ENCODE measurements at regions not wholly inside any gene's neighbourhood (a gene's known extent, or its start where the extent isn't known, plus 50 kb on each side); places are given as distances from the start of the nearest gene placed in this dataset.

DNA sequence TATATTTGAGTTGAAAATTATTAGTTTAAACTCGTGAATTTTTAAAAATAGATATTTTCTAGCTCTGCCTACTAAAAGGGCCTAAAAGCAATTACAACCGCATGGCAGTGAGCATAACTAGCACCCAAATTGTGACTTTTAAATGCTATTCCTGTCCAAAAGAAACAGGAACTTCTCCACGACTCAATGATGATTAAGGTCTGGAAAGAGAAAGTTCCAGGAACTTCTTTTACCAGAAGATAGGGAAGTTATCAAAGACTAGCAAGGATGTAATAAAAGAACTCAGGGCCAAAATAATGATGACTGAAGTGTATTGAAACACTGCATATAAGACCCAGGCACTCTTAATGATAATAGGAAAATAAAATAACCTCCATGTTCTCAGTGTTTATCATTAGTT, 313.0 kb downstream of the PLPP3 start:
- TF ChIP-seq NFXL1 (IDR thresholded peaks at IDR 0.05; ENCODE audit: borderline replicate concordance) (no peak), POLR2A (IDR thresholded peaks at IDR 0.05; ENCODE audit: low read depth, low read length) (no peak), SP1 (IDR thresholded peaks at IDR 0.05; ENCODE audit: low read depth, low read length) (no peak), CEBPB (IDR thresholded peaks at IDR 0.05; ENCODE audit: borderline replicate concordance in 1 of 2, low read depth in 2 of 2, low read length in 2 of 2) (no peak), HDAC6 (IDR thresholded peaks at IDR 0.05; ENCODE audit: unreplicated experiment) (no peak), EP300 (IDR thresholded peaks at IDR 0.05; ENCODE audit: borderline replicate concordance in 1 of 2, control insufficient read depth in 1 of 2, low read depth in 2 of 2, low read length in 2 of 2) (no peak), CTCF (IDR thresholded peaks at IDR 0.05 in 2 of 3, conservative IDR thresholded peaks at IDR 0.05 in 1 of 3; ENCODE audit: control insufficient read depth in 2 of 3, extremely low read depth in 1 of 3, insufficient read depth in 1 of 3, low read depth in 3 of 3, low read length in 3 of 3) (no peak), EZH2 (IDR thresholded peaks at IDR 0.05; ENCODE audit: borderline replicate concordance, control insufficient read depth, low read depth, low read length) (no peak)
- TF ChIP-seq, protein P1, sequence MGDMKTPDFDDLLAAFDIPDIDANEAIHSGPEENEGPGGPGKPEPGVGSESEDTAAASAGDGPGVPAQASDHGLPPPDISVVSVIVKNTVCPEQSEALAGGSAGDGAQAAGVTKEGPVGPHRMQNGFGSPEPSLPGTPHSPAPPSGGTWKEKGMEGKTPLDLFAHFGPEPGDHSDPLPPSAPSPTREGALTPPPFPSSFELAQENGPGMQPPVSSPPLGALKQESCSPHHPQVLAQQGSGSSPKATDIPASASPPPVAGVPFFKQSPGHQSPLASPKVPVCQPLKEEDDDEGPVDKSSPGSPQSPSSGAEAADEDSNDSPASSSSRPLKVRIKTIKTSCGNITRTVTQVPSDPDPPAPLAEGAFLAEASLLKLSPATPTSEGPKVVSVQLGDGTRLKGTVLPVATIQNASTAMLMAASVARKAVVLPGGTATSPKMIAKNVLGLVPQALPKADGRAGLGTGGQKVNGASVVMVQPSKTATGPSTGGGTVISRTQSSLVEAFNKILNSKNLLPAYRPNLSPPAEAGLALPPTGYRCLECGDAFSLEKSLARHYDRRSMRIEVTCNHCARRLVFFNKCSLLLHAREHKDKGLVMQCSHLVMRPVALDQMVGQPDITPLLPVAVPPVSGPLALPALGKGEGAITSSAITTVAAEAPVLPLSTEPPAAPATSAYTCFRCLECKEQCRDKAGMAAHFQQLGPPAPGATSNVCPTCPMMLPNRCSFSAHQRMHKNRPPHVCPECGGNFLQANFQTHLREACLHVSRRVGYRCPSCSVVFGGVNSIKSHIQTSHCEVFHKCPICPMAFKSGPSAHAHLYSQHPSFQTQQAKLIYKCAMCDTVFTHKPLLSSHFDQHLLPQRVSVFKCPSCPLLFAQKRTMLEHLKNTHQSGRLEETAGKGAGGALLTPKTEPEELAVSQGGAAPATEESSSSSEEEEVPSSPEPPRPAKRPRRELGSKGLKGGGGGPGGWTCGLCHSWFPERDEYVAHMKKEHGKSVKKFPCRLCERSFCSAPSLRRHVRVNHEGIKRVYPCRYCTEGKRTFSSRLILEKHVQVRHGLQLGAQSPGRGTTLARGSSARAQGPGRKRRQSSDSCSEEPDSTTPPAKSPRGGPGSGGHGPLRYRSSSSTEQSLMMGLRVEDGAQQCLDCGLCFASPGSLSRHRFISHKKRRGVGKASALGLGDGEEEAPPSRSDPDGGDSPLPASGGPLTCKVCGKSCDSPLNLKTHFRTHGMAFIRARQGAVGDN (IDR thresholded peaks at IDR 0.05) = no peak
- TF ChIP-seq, protein P2, sequence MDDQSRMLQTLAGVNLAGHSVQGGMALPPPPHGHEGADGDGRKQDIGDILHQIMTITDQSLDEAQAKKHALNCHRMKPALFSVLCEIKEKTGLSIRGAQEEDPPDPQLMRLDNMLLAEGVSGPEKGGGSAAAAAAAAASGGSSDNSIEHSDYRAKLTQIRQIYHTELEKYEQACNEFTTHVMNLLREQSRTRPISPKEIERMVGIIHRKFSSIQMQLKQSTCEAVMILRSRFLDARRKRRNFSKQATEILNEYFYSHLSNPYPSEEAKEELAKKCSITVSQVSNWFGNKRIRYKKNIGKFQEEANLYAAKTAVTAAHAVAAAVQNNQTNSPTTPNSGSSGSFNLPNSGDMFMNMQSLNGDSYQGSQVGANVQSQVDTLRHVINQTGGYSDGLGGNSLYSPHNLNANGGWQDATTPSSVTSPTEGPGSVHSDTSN (IDR thresholded peaks at IDR 0.05; ENCODE audit: insufficient replicate concordance, low read depth, low read length) = no peak
